ENCODE measurements at regions not wholly inside any gene's neighbourhood (a gene's known extent, or its start where the extent isn't known, plus 50 kb on each side); places are given as distances from the start of the nearest gene placed in this dataset.
"Not testable (repeated sequence)": the region's sequence is repeated elsewhere in the genome, so short reads cannot be mapped to it uniquely, and the experiment has no call there.

GRCh38 chr11:45754741-45755140 is 50.2 kb upstream of the SLC35C1 start:
- no peak overlapping the region for H3K27ac Mint-ChIP-seq

GRCh38 chr11:45754261-45754709 is 50.7 kb upstream of the SLC35C1 start:
- Mint-ChIP-seq H3K9me3 (no peaks in the 10 kb centered on the region), H3K27ac (no peak overlapping the region), H3K4me3 (no peak overlapping the region), H3K4me1 (no peaks in the 10 kb centered on the region), H3K27me3 (peaks cover 68% of the 10 kb centered on the region)
- DNase-seq (no peak), ATAC-seq (no peak)

More at GRCh38 chr11:45754741-45755140, 50.2 kb upstream of the SLC35C1 start:
- peaks cover 66% of the 10 kb centered on the region for H3K27me3 Mint-ChIP-seq
- H3K4me3 Mint-ChIP-seq = no peak overlapping the region
- H3K9me3 Mint-ChIP-seq = no peaks in the 10 kb centered on the region
- DNase-seq (no peak), ATAC-seq (no peak)
- H3K4me1 Mint-ChIP-seq = no peaks in the 10 kb centered on the region

- no peak overlapping the region for H3K4me3 Mint-ChIP-seq
- no peak for ATAC-seq
- H3K27me3 Mint-ChIP-seq = peaks cover 53% of the 10 kb centered on the region
- H3K27ac Mint-ChIP-seq = no peak overlapping the region
- no peak for DNase-seq
- no peaks in the 10 kb centered on the region for H3K4me1 Mint-ChIP-seq
- no peaks in the 10 kb centered on the region for H3K9me3 Mint-ChIP-seq
Measured at GRCh38 chr11:45752106-45752505, 52.8 kb upstream of the SLC35C1 start.

GRCh38 chr11:45751430-45751829 is 53.5 kb upstream of the SLC35C1 start:
- peaks cover 46% of the 10 kb centered on the region for H3K27me3 Mint-ChIP-seq
- no peaks in the 10 kb centered on the region for H3K9me3 Mint-ChIP-seq
- no peak overlapping the region for H3K27ac Mint-ChIP-seq
- no peak overlapping the region for H3K4me3 Mint-ChIP-seq
- no peaks in the 10 kb centered on the region for H3K4me1 Mint-ChIP-seq
- no peak for DNase-seq
- ATAC-seq = no peak

GRCh38 chr11:45750439-45750838 is 54.5 kb upstream of the SLC35C1 start:
- H3K4me1 Mint-ChIP-seq = no peaks in the 10 kb centered on the region
- DNase-seq (no peak), ATAC-seq (no peak)
- no peak overlapping the region for H3K27ac Mint-ChIP-seq
- peaks cover 37% of the 10 kb centered on the region for H3K27me3 Mint-ChIP-seq
- H3K4me3 Mint-ChIP-seq = no peak overlapping the region
- H3K9me3 Mint-ChIP-seq = no peaks in the 10 kb centered on the region

- Mint-ChIP-seq H3K9me3 (no peaks in the 10 kb centered on the region), H3K27ac (no peak overlapping the region), H3K4me3 (no peak overlapping the region), H3K27me3 (peaks cover 42% of the 10 kb centered on the region), H3K4me1 (no peaks in the 10 kb centered on the region)
- ATAC-seq = no peak
- DNase-seq = no peak
Measured at GRCh38 chr11:45748801-45749200, 56.1 kb upstream of the SLC35C1 start.

GRCh38 chr11:45745065-45745811 is 59.7 kb upstream of the SLC35C1 start:
- ATAC-seq (no peak), DNase-seq (no peak)
- H3K4me1 Mint-ChIP-seq = no peaks in the 10 kb centered on the region
- H3K9me3 Mint-ChIP-seq = no peaks in the 10 kb centered on the region
- H3K4me3 Mint-ChIP-seq = no peak overlapping the region
- no peak overlapping the region for H3K27ac Mint-ChIP-seq
- peaks cover 22% of the 10 kb centered on the region for H3K27me3 Mint-ChIP-seq

- Mint-ChIP-seq H3K27me3 (peaks cover 15% of the 10 kb centered on the region), H3K4me1 (no peaks in the 10 kb centered on the region), H3K27ac (peak overlapping the region in 1 of 2 donors; percentile 34), H3K9me3 (no peaks in the 10 kb centered on the region), H3K4me3 (no peak overlapping the region)
- DNase-seq = no peak
- no peak for ATAC-seq
Measured at GRCh38 chr11:45743556-45744468, 61.1 kb upstream of the SLC35C1 start.

GRCh38 chr11:45741582-45741981 is 63.4 kb upstream of the SLC35C1 start:
- H3K4me3 Mint-ChIP-seq = no peak overlapping the region
- H3K27me3 Mint-ChIP-seq = peaks cover 15% of the 10 kb centered on the region
- H3K9me3 Mint-ChIP-seq = peaks cover 0 to under 1% of the 10 kb centered on the region in 2 donors
- peaks cover 8% of the 10 kb centered on the region for H3K4me1 Mint-ChIP-seq
- ATAC-seq = no peak
- no peak overlapping the region for H3K27ac Mint-ChIP-seq
- no peak for DNase-seq

- no peak for ATAC-seq
- Mint-ChIP-seq H3K4me1 (peaks cover 13% of the 10 kb centered on the region), H3K9me3 (peaks cover 4 to 6% of the 10 kb centered on the region in 2 donors), H3K27ac (no peak overlapping the region), H3K27me3 (peaks cover 15% of the 10 kb centered on the region), H3K4me3 (no peak overlapping the region)
- no peak for DNase-seq
Measured at GRCh38 chr11:45741032-45741431, 63.9 kb upstream of the SLC35C1 start.

- ATAC-seq (no peak), DNase-seq (no peak)
- Mint-ChIP-seq H3K4me3 (no peak overlapping the region), H3K27ac (no peak overlapping the region), H3K4me1 (peaks cover 16% of the 10 kb centered on the region), H3K27me3 (peaks cover 15% of the 10 kb centered on the region), H3K9me3 (peaks cover 6 to 11% of the 10 kb centered on the region in 2 donors)
Measured at GRCh38 chr11:45739866-45740265, 65.1 kb upstream of the SLC35C1 start.

GRCh38 chr11:45739071-45739470 is 65.9 kb upstream of the SLC35C1 start:
- not testable (repeated sequence) for H3K27ac Mint-ChIP-seq, DNase-seq, ATAC-seq, H3K4me3 Mint-ChIP-seq
- H3K9me3 Mint-ChIP-seq = peaks cover 6 to 11% of the 10 kb centered on the region in 2 donors
- H3K27me3 Mint-ChIP-seq = peaks cover 14% of the 10 kb centered on the region
- H3K4me1 Mint-ChIP-seq = peaks cover 16% of the 10 kb centered on the region

GRCh38 chr11:45738194-45738593 is 66.8 kb upstream of the SLC35C1 start:
- Mint-ChIP-seq H3K9me3 (peaks cover 6 to 11% of the 10 kb centered on the region in 2 donors), H3K4me1 (peaks cover 16% of the 10 kb centered on the region)
- not testable (repeated sequence) for H3K27ac Mint-ChIP-seq, H3K27me3 Mint-ChIP-seq, DNase-seq, H3K4me3 Mint-ChIP-seq, ATAC-seq

- Mint-ChIP-seq H3K9me3 (peaks cover 6 to 11% of the 10 kb centered on the region in 2 donors), H3K27ac (peak overlapping the region; percentile 5 to 65), H3K4me3 (no peak overlapping the region), H3K27me3 (peaks cover 7% of the 10 kb centered on the region), H3K4me1 (peaks cover 16% of the 10 kb centered on the region)
- no peak for DNase-seq
- ATAC-seq = peak; percentile 9
Measured at GRCh38 chr11:45737056-45737455, 67.9 kb upstream of the SLC35C1 start.

GRCh38 chr11:45736424-45736823 is 68.5 kb upstream of the SLC35C1 start:
- H3K27me3 Mint-ChIP-seq = peaks cover 7% of the 10 kb centered on the region
- peaks cover 6 to 11% of the 10 kb centered on the region in 2 donors for H3K9me3 Mint-ChIP-seq
- no peak overlapping the region for H3K27ac Mint-ChIP-seq
- peaks cover 16% of the 10 kb centered on the region for H3K4me1 Mint-ChIP-seq
- no peak overlapping the region for H3K4me3 Mint-ChIP-seq
- ATAC-seq (no peak), DNase-seq (no peak)

GRCh38 chr11:45733176-45733575 is 67.8 kb upstream of the CHST1 start:
- Mint-ChIP-seq H3K9me3 (peaks cover 6 to 11% of the 10 kb centered on the region in 2 donors), H3K27ac (no peak overlapping the region), H3K27me3 (peaks cover 7% of the 10 kb centered on the region), H3K4me3 (no peak overlapping the region), H3K4me1 (peaks cover 16% of the 10 kb centered on the region)
- ATAC-seq (no peak), DNase-seq (no peak)

Measured in stimulated activated naive CD8-positive, alpha-beta T cell treated with anti-CD3 and anti-CD28 coated beads, Interleukin-15, amount 100 ng/mL, for 72 hours (primary cell).